GM18520 (cell line): ENCODE measurements at regions not wholly inside any gene's neighbourhood (a gene's known extent, or its start where the extent isn't known, plus 50 kb on each side); places are given as distances from the start of the nearest gene placed in this dataset.
"Not testable (repeated sequence)": the region's sequence is repeated elsewhere in the genome, so short reads cannot be mapped to it uniquely, and the experiment has no call there.

Experiments
- ATAC-seq: cut with Tn5 transposase; IDR thresholded peaks from one replicate; pipeline ENCODE4 v1.9.1; 2021; ENCODE audit not compliant: unreplicated experiment

DNA sequence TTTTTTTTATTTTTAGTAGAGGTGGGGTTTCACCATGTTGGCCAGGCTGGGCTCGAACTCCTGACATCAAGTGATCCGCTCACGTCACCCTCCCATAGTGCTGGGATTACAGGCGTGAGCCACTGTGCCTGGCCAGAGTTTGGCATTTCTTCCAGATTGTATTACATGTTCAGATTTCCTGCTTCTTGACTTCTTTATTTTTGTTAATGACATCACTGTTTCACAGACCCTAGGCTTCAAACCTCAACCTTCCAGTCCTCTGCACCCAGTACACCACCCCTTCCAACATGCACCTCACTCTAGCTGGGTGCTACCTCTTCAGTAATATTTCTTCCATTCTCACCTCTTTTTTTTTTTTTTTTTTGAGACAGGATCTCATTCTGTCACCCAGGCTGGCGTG, 53.6 kb upstream of the ZFHX3 start:
- no peak for ATAC-seq

DNA sequence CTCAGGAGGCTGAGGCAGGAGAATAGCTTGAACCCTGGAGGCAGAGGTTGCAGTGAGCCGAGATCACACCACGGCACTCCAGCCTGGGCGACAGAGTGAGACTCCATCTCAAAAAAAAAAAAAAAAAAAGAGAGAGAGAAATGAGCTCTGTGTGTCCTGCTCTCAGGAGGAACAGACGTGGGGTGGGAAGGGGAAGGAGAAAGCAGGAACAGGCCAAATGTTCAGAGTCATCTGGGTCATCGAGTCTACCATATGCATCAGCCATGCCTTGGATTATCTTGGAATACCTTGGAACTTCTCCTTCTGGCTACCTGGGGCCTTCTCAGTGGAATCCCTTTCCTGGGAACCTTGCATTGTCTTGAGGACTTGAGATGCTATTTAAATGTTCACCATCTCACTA, 51.7 kb upstream of the ZFHX3 start:
- ATAC-seq: not testable (repeated sequence)
